SK-N-SH (cell line): ENCODE measurements at regions not wholly inside any gene's neighbourhood (a gene's known extent, or its start where the extent isn't known, plus 50 kb on each side); places are given as distances from the start of the nearest gene placed in this dataset.

ENCODE experiments used
- CTCF ChIA-PET: fragments of 300-600, 350-600 bp; formaldehyde crosslinking; extraction: SDS; loops from one replicate; lab custom pipeline; 2021; lab: Yijun Ruan, JAX
- POLR2A ChIA-PET: fragments of 350-600 bp; sonication (Branson Sonifier 250); formaldehyde crosslinking; extraction: SDS; loops from one replicate; lab custom pipeline; 2020; ENCODE audit warnings: antibody characterized with exemption, inconsistent platforms; lab: Yijun Ruan, JAX
- DNase-seq: peaks from one replicate; pipeline ENCODE4 v3.0.0; 2012
- H2AFZ ChIP-seq: fragments of 200-600 bp; sonication (generic); 2 replicates; pipeline ENCODE4 v1.8.1; 2016; ENCODE audit warnings: antibody characterized with exemption, mild to moderate bottlenecking, low read depth
- H3F3A ChIP-seq: fragments of 200-600 bp; sonication (generic); replicated peaks from 2 replicates; pipeline ENCODE3; 2016; ENCODE audit warnings: antibody characterized with exemption, mild to moderate bottlenecking; ENCODE audit not compliant: insufficient read depth
- H3K27ac ChIP-seq, 2 experiments: fragments of 200-500 bp in 1 of 2; fragments of 200-600 bp in 1 of 2; sonication (Bioruptor generic) in 1 of 2; sonication (generic), shearing (Covaris generic) in 1 of 2; 2 replicates each; pipeline versions ENCODE4 v1.5.1 to v1.6.1; 2014 to 2016; ENCODE audit warnings: low read depth in 2 of 2, inconsistent platforms in 1 of 2, low read length in 1 of 2, mild to moderate bottlenecking in 1 of 2, mixed read lengths in 1 of 2
- H3K27me3 ChIP-seq: fragments of 200-600 bp; sonication (generic), shearing (Covaris generic); 2 replicates; pipeline ENCODE4 v1.6.1; 2016; ENCODE audit warnings: mixed run types; ENCODE audit not compliant: insufficient read depth
- H3K36me3 ChIP-seq, 2 experiments: fragments of 200-500 bp in 1 of 2; fragments of 200-600 bp in 1 of 2; sonication (Bioruptor generic) in 1 of 2; sonication (generic) in 1 of 2; replicated peaks in 1 of 2; 2 replicates each; pipeline versions ENCODE3 to v1.5.1; 2014 to 2016; ENCODE audit warnings: low read length in 1 of 2, mild to moderate bottlenecking in 1 of 2; ENCODE audit not compliant: insufficient read depth in 2 of 2, control insufficient read depth in 1 of 2
- H3K4me1 ChIP-seq, 2 experiments: fragments of 200-500 bp in 1 of 2; fragments of 200-600 bp in 1 of 2; sonication (Bioruptor generic) in 1 of 2; sonication (generic), shearing (Covaris generic) in 1 of 2; 2 replicates each; pipeline versions ENCODE4 v1.5.1 to v1.6.1; 2014 to 2016; ENCODE audit warnings: low read depth in 1 of 2, low read length in 1 of 2, mixed run types in 1 of 2; ENCODE audit not compliant: insufficient read depth in 2 of 2, control insufficient read depth in 1 of 2
- H3K4me2 ChIP-seq: fragments of 200-600 bp; sonication (generic), shearing (Covaris generic); 2 replicates; pipeline ENCODE4 v1.6.1; 2017; ENCODE audit warnings: mixed run types
- H3K4me3 ChIP-seq, 2 experiments: fragments of 200-500 bp in 1 of 2; fragments of 200-600 bp in 1 of 2; sonication (Bioruptor generic) in 1 of 2; sonication (generic), shearing (Covaris generic) in 1 of 2; 2 replicates each; pipeline versions ENCODE4 v1.5.1 to v1.8.1; 2014 to 2016; ENCODE audit warnings: low read depth in 2 of 2, inconsistent platforms in 1 of 2, low read length in 1 of 2, mild to moderate bottlenecking in 1 of 2, mixed read lengths in 1 of 2, moderate library complexity in 1 of 2
- H3K79me2 ChIP-seq: fragments of 200-600 bp; sonication (generic); 2 replicates; pipeline ENCODE4 v1.8.1; 2017; ENCODE audit warnings: mild to moderate bottlenecking; ENCODE audit not compliant: insufficient read depth
- H3K9ac ChIP-seq: fragments of 200-600 bp; sonication (generic); 2 replicates; pipeline ENCODE4 v1.6.1; 2017; ENCODE audit warnings: mixed run types
- H3K9me2 ChIP-seq: fragments of 200-600 bp; sonication (generic); 2 replicates; pipeline ENCODE4 v1.6.1; 2017; ENCODE audit warnings: mixed run types
- H3K9me3 ChIP-seq: fragments of 200-600 bp; sonication (generic); 2 replicates; pipeline ENCODE4 v1.6.1; 2017; ENCODE audit warnings: mixed run types, mild to moderate bottlenecking, moderate library complexity
- H4K20me1 ChIP-seq: fragments of 200-600 bp; sonication (generic); 2 replicates; pipeline ENCODE4 v1.6.1; 2017; ENCODE audit warnings: mild to moderate bottlenecking, mixed run types; ENCODE audit not compliant: insufficient read depth
- CHD2 ChIP-seq: fragments of 150-350 bp; IDR thresholded peaks from 2 replicates; pipeline ENCODE4 v1.6.1; 2018; ENCODE audit warnings: low read length; ENCODE audit not compliant: partially characterized antibody
- ELF1 ChIP-seq: IDR thresholded peaks from 2 replicates; pipeline ENCODE4 v1.4.0; 2012
- FOXM1 ChIP-seq: IDR thresholded peaks from 2 replicates; pipeline ENCODE4 v1.4.0; 2012; ENCODE audit warnings: low read depth, mild to moderate bottlenecking
- JUND ChIP-seq: IDR thresholded peaks from 2 replicates; pipeline ENCODE4 v1.4.0; 2012
- MAX ChIP-seq: IDR thresholded peaks from 2 replicates; pipeline ENCODE4 v1.4.0; 2012; ENCODE audit warnings: low read depth
- MEF2A ChIP-seq: IDR thresholded peaks from 2 replicates; pipeline ENCODE4 v1.4.0; 2012; ENCODE audit warnings: low read depth, borderline replicate concordance
- MXI1 ChIP-seq: IDR thresholded peaks from 2 replicates; pipeline ENCODE4 v1.6.1; 2012; ENCODE audit warnings: mild to moderate bottlenecking, low read depth, low read length, improper control_type of control experiment
- RAD21 ChIP-seq: IDR thresholded peaks from 2 replicates; pipeline ENCODE4 v1.6.1; 2012; ENCODE audit warnings: mild to moderate bottlenecking, low read length
- RCOR1 ChIP-seq: fragments of 150-350 bp; IDR thresholded peaks from 2 replicates; pipeline ENCODE4 v1.6.1; 2017; ENCODE audit warnings: antibody characterized with exemption, low read length
- REST ChIP-seq: IDR thresholded peaks from 2 replicates; pipeline ENCODE4 v1.6.1; 2012; ENCODE audit warnings: mild to moderate bottlenecking, low read depth, low read length, moderate library complexity
- RFX5 ChIP-seq: IDR thresholded peaks from 2 replicates; pipeline ENCODE4 v1.6.1; 2012; ENCODE audit warnings: mild to moderate bottlenecking, improper control_type of control experiment, low read length
- RXRA ChIP-seq: IDR thresholded peaks from 2 replicates; pipeline ENCODE4 v1.4.0; 2012; ENCODE audit warnings: low read depth, mild to moderate bottlenecking, borderline replicate concordance
- TAF1 ChIP-seq: IDR thresholded peaks from 2 replicates; pipeline ENCODE4 v1.6.1; 2012; ENCODE audit warnings: low read depth, mild to moderate bottlenecking, low read length, moderate library complexity, borderline replicate concordance
- USF1 ChIP-seq: IDR thresholded peaks from 2 replicates; pipeline ENCODE4 v1.4.0; 2012; ENCODE audit warnings: low read depth, borderline replicate concordance
- YY1 ChIP-seq: IDR thresholded peaks from 2 replicates; pipeline ENCODE4 v1.4.0; 2012; ENCODE audit warnings: low read depth, mild to moderate bottlenecking
- ZBTB33 ChIP-seq: IDR thresholded peaks from 2 replicates; pipeline ENCODE4 v1.4.0; 2012; ENCODE audit warnings: low read depth, borderline replicate concordance
- WGBS: methylation state at CpG from one replicate; pipeline ENCODE4 v1.1.6; 2017; ENCODE audit warnings: low lambda C conversion rate; 5-methylcytosine and 5-hydroxymethylcytosine counted together

GRCh38 chr14:99338313-99338712, 66.3 kb upstream of the BCL11B start:
- H3K27me3 ChIP-seq = peaks cover 68% of the 10 kb centered on the region
- no peaks in the 10 kb centered on the region for H3K9me3 ChIP-seq
- DNase-seq = no peak
- H3F3A ChIP-seq = no peaks in the 10 kb centered on the region
- no peaks in the 10 kb centered on the region for H3K79me2 ChIP-seq
- H3K4me3 ChIP-seq = no peak overlapping the region
- no peak overlapping the region for H3K27ac ChIP-seq
- CTCF ChIA-PET = no interaction called here
- POLR2A ChIA-PET = interaction anchor here (0.6 kb wide), 1 partner anchor 861 kb away, joined by 6 read pairs; no protein-coding TSS in a partner anchor
- H3K4me2 ChIP-seq = no peak overlapping the region
- H3K9ac ChIP-seq = no peak overlapping the region
- no peaks in the 10 kb centered on the region for H4K20me1 ChIP-seq
- H3K9me2 ChIP-seq = no peaks in the 10 kb centered on the region
- TF ChIP-seq RCOR1 = no peak
- no peak for TF ChIP-seq MAX
- no peak for TF ChIP-seq RXRA
- no peak for TF ChIP-seq REST
- no peak for TF ChIP-seq RAD21
- no peak for TF ChIP-seq FOXM1
- no peak for TF ChIP-seq JUND
- TF ChIP-seq USF1 = no peak
- TF ChIP-seq RFX5 = no peak
- TF ChIP-seq ZBTB33 = no peak
- TF ChIP-seq ELF1 = no peak
- TF ChIP-seq TAF1 = no peak
- no peak for TF ChIP-seq YY1
- no peak for TF ChIP-seq MXI1
- TF ChIP-seq CHD2 = no peak
- no peak for TF ChIP-seq MEF2A
- H3K36me3 ChIP-seq = no peaks in the 10 kb centered on the region
- H2AFZ ChIP-seq = no peak overlapping the region
- H3K4me1 ChIP-seq = no peaks in the 10 kb centered on the region
- 36% methylated on average over 5 of the region's 5 CpGs for WGBS
